ENCODE measurements at regions not wholly inside any gene's neighbourhood (a gene's known extent, or its start where the extent isn't known, plus 50 kb on each side); places are given as distances from the start of the nearest gene placed in this dataset.

- H3K14ac ChIP-seq (ENCODE audit: insufficient read depth, low read length) = no peak overlapping the region
- peaks cover 36% of the 10 kb centered on the region in 2 experiments for H3K4me1 Mint-ChIP-seq
- H3K56ac ChIP-seq (ENCODE audit: insufficient read length, low read depth, low read length) = no peak overlapping the region
- H2AK5ac ChIP-seq (ENCODE audit: insufficient read length, low read length) = no peak overlapping the region
- no peak overlapping the region for H2BK15ac ChIP-seq (ENCODE audit: low read depth, low read length)
- H3K9ac ChIP-seq (ENCODE audit: extremely low read depth, insufficient read length, low read length) = no peak overlapping the region
- no peak overlapping the region for H3T11ph ChIP-seq (ENCODE audit: low read length)
- no peak overlapping the region for H2AFZ ChIP-seq (ENCODE audit: low read length)
- H3K27me3 Mint-ChIP-seq (ENCODE audit: low read depth) = peaks cover 4% of the 10 kb centered on the region; the same call in 1 of the 2 replicates
- no peaks in the 10 kb centered on the region for H3K79me1 ChIP-seq (ENCODE audit: insufficient read depth, low read depth, low read length, poor library complexity, severe bottlenecking)
- H3K23me2 ChIP-seq (ENCODE audit: insufficient read length, low read depth, low read length, poor library complexity, severe bottlenecking) = no peaks in the 10 kb centered on the region
- DNase-seq = no peak
- no peak overlapping the region for H3K23ac ChIP-seq (ENCODE audit: insufficient read length, low read depth, low read length)
- H3K4me2 ChIP-seq (ENCODE audit: insufficient read depth, insufficient read length, low read length) = no peak overlapping the region
- H3K4me1 ChIP-seq (ENCODE audit: insufficient read depth, low read length) = peaks cover 2% of the 10 kb centered on the region; the same call in 1 of the 2 replicates
- no peak overlapping the region for H3K27ac Mint-ChIP-seq
- no peak overlapping the region for H3K18ac ChIP-seq (ENCODE audit: insufficient read length, low read depth, low read length)
- no CpG with 5 or more reads among the region's 3 CpGs for WGBS (ENCODE audit: extremely low coverage, insufficient read length, low lambda C conversion rate)
- no peak overlapping the region for H2BK20ac ChIP-seq (ENCODE audit: low read depth, low read length, poor library complexity, severe bottlenecking)
- no peak overlapping the region for H3K27ac ChIP-seq (ENCODE audit: insufficient read length, low read depth, low read length)
- no peak overlapping the region for H4K8ac ChIP-seq (replicated peaks; ENCODE audit: insufficient read length, low read depth, low read length)
- H3K36me3 Mint-ChIP-seq (ENCODE audit: insufficient read depth in 1 of 3, low read depth in 3 of 3) = no peaks in the 10 kb centered on the region
- H4K91ac ChIP-seq (ENCODE audit: insufficient read length, low read depth, low read length) = no peak overlapping the region
- no peak overlapping the region for H4K5ac ChIP-seq (ENCODE audit: insufficient read length, low read depth, low read length)
- no peak overlapping the region for H2BK5ac ChIP-seq (ENCODE audit: insufficient read length, low read length)
- no peak overlapping the region for H3K4me3 Mint-ChIP-seq
- H3K9me3 ChIP-seq (ENCODE audit: control insufficient read depth, low read depth, low read length) = no peaks in the 10 kb centered on the region
- H2BK12ac ChIP-seq (ENCODE audit: insufficient read length, low read depth, low read length) = no peak overlapping the region
- no peaks in the 10 kb centered on the region for H3K27me3 ChIP-seq (ENCODE audit: insufficient read depth, low read length)
- H3K9me3 Mint-ChIP-seq = no peaks in the 10 kb centered on the region
- no peaks in the 10 kb centered on the region for H4K20me1 ChIP-seq (ENCODE audit: control insufficient read depth, insufficient read depth, insufficient read length)
- H3K79me2 ChIP-seq (ENCODE audit: insufficient read depth, low read length) = no peaks in the 10 kb centered on the region
- TF ChIP-seq, protein P1, sequence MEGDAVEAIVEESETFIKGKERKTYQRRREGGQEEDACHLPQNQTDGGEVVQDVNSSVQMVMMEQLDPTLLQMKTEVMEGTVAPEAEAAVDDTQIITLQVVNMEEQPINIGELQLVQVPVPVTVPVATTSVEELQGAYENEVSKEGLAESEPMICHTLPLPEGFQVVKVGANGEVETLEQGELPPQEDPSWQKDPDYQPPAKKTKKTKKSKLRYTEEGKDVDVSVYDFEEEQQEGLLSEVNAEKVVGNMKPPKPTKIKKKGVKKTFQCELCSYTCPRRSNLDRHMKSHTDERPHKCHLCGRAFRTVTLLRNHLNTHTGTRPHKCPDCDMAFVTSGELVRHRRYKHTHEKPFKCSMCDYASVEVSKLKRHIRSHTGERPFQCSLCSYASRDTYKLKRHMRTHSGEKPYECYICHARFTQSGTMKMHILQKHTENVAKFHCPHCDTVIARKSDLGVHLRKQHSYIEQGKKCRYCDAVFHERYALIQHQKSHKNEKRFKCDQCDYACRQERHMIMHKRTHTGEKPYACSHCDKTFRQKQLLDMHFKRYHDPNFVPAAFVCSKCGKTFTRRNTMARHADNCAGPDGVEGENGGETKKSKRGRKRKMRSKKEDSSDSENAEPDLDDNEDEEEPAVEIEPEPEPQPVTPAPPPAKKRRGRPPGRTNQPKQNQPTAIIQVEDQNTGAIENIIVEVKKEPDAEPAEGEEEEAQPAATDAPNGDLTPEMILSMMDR (conservative IDR thresholded peaks at IDR 0.05) = no peak
- no peak overlapping the region for H3K4ac ChIP-seq (ENCODE audit: low read depth, low read length)
- no peak overlapping the region for H2BK120ac ChIP-seq (ENCODE audit: low read depth, low read length, poor library complexity, severe bottlenecking)
These were observed 462.3 kb upstream of the MEX3C start for GRCh38 chr18:51659781-51660180.
